ENCODE measurements at regions not wholly inside any gene's neighbourhood (a gene's known extent, or its start where the extent isn't known, plus 50 kb on each side); places are given as distances from the start of the nearest gene placed in this dataset.

GRCh38 chr13:59522652-59523051, 641.1 kb downstream of the DIAPH3 start:
- TF ChIP-seq POLR2AphosphoS5 (IDR thresholded peaks at IDR 0.05; ENCODE audit: low read depth, low read length) (no peak), POLR2A (IDR thresholded peaks at IDR 0.05; ENCODE audit: low read depth, low read length) (no peak), TAF1 (IDR thresholded peaks at IDR 0.05; ENCODE audit: low read depth, low read length) (no peak)

All from GM12891 (cell line).